Heart left ventricle (tissue), 16 donors: ENCODE measurements at regions not wholly inside any gene's neighbourhood (a gene's known extent, or its start where the extent isn't known, plus 50 kb on each side); places are given as distances from the start of the nearest gene placed in this dataset.

Experiments used
- ATAC-seq, 4 donors: fragments of 200-7000 bp; cut with Tn5 transposase; one replicate each; pipeline ENCODE4 v1.9.1; 2020 to 2022; ENCODE audit warnings: moderate library complexity in 4 of 4, mild to moderate bottlenecking in 3 of 4, moderate number of reproducible peaks in 1 of 4
- DNase-seq, 5 donors: peaks; one replicate each; pipeline ENCODE4 v3.0.0-alpha.2; 2020
- H3K27ac ChIP-seq, 12 donors: fragments of 200-600 bp; sonication (generic) in 4 of 12; one replicate each; pipeline versions ENCODE4 v1.5.0 to v1.8.0; 2016 to 2022; ENCODE audit warnings: mild to moderate bottlenecking in 2 of 12
- H3K27me3 ChIP-seq, 9 donors: fragments of 200-600 bp; sonication (generic) in 2 of 9; one replicate each; pipeline versions ENCODE4 v1.5.1 to v1.8.0; 2016 to 2022; ENCODE audit warnings: mild to moderate bottlenecking in 3 of 9
- H3K36me3 ChIP-seq, 9 donors: fragments of 200-600 bp; sonication (generic) in 2 of 9; one replicate each; pipeline versions ENCODE4 v1.5.0 to v1.8.0; 2018 to 2022; ENCODE audit warnings: mild to moderate bottlenecking in 2 of 9
- H3K4me1 ChIP-seq, 12 donors: fragments of 200-600 bp; sonication (generic) in 4 of 12; one replicate each; pipeline versions ENCODE4 v1.5.0 to v1.8.0; 2016 to 2022; ENCODE audit warnings: mild to moderate bottlenecking in 3 of 12
- H3K4me3 ChIP-seq, 12 donors: fragments of 200-600 bp; sonication (generic) in 4 of 12; one replicate each; pipeline versions ENCODE4 v1.5.0 to v1.8.0; 2017 to 2022; ENCODE audit warnings: mild to moderate bottlenecking in 9 of 12, moderate library complexity in 4 of 12
- H3K9me3 ChIP-seq, 12 donors: fragments of 200-600 bp; sonication (generic) in 4 of 12; one replicate each; pipeline versions ENCODE4 v1.5.0 to v1.8.0; 2016 to 2022; ENCODE audit warnings: mild to moderate bottlenecking in 1 of 12
- POLR2A ChIP-seq, 2 donors: fragments of 450-650 bp; IDR thresholded peaks; one replicate each; pipeline ENCODE4 v1.6.1; 2017; ENCODE audit warnings: antibody characterized with exemption in 2 of 2, mild to moderate bottlenecking in 2 of 2, moderate library complexity in 2 of 2
- WGBS, 4 donors: extraction: QIAGEN DNeasy Blood & Tissue Kit in 2 of 4; methylation state at CpG; one replicate each; pipeline versions ENCODE4 v1.1.5 to v1.1.7; 2013 to 2018; 5-methylcytosine and 5-hydroxymethylcytosine counted together
- intact Hi-C, 10 donors: fragments of 100-400 bp; cut with DNase I; formaldehyde crosslinking; loops; one replicate each; pipeline versions ENCODE4 v1.11.1 to v1.14.2; 2022
- TF ChIP-seq, protein P1 (sequence below), 12 donors: fragments of 200-600 bp; sonication (generic) in 4 of 12; IDR thresholded peaks; one replicate each; pipeline versions ENCODE4 v1.5.0 to v1.8.0; 2018 to 2022; ENCODE audit warnings: antibody characterized with exemption in 12 of 12, mild to moderate bottlenecking in 5 of 12
- donor health status: ischemic (EF 13 %, LVEDD 7.1; RV severe dilation, severe dysfunction).
- donor health status: healthy with polysubstance abuse.
- donor health status: DM: no; HTN: yes; CAD: no.
- donor health status: DM: no; HTN: no; CAD: no.
- donor health status: ischemic (EF 25% LVEDD 6.9; RV normal size, moderate dysfunction).
- donor health status: ischemic (EF 25% LVEDD 5.7; RV mildly dilated, moderate dysfunction).
- donor health status: healthy.
- donor health status: DM: yes; HTN: yes; CAD: no.
- donor health status: ischemic (EF 35%, LVEDD 5.7; RV mildly dilated, moderate dysfunction).
- donor health status: nonischemic (EF 11% LVEDD 7.7; RV severe dilation, severe dysfunction).
- donor health status: DM: yes; HTN: yes; CAD: no.
- donor health status: PGD.
- donor health status: ischemic (EF 29% LVEDD 5.4; RV normal size, mild dysfunction).
- donor health status: nonischemic (EF 23%, LVEDD 6.1; RV moderate dilation, normal function).

DNA sequence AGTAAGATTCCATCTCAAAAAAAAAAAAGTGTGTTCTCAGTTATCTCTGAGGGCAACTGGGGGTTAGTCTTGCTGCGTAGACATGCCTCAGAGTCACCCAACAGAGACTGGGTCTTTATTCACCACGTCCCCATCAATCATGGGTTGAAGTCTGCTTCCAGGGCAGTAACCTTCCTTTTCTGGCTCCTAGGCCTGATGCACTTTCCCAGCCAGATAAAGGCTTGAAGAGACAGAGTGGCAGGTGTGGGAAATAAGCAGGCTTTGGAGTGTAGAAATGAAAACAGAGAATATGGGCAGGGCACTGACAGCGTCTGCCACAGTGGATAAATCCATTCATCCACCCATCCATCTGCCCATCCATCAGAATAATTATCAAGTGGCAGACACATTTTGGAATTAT, 134.1 kb upstream of the LGALSL start:
- no peak for ATAC-seq
- 81 to 95% (median 87%) methylated on average over 3 of the region's 3 CpGs for WGBS, 4 donors
- no peak for DNase-seq
- Histone ChIP-seq H3K4me3 (no peak overlapping the region), H3K9me3 (peaks cover 0 to 6% (median 0%) of the 10 kb centered on the region in 12 donors), H3K4me1 (no peaks in the 10 kb centered on the region), H3K27ac (no peak overlapping the region), H3K36me3 (no peaks in the 10 kb centered on the region), H3K27me3 (no peaks in the 10 kb centered on the region)
- intact Hi-C loops, result loop anchor here in 1 of 10 donors (10.0 kb wide), 1 partner anchor 175 kb away; the partner anchor contains the start of gene PELI1
- no peak for TF ChIP-seq POLR2A (IDR thresholded peaks at IDR 0.05)
- TF ChIP-seq, protein P1, sequence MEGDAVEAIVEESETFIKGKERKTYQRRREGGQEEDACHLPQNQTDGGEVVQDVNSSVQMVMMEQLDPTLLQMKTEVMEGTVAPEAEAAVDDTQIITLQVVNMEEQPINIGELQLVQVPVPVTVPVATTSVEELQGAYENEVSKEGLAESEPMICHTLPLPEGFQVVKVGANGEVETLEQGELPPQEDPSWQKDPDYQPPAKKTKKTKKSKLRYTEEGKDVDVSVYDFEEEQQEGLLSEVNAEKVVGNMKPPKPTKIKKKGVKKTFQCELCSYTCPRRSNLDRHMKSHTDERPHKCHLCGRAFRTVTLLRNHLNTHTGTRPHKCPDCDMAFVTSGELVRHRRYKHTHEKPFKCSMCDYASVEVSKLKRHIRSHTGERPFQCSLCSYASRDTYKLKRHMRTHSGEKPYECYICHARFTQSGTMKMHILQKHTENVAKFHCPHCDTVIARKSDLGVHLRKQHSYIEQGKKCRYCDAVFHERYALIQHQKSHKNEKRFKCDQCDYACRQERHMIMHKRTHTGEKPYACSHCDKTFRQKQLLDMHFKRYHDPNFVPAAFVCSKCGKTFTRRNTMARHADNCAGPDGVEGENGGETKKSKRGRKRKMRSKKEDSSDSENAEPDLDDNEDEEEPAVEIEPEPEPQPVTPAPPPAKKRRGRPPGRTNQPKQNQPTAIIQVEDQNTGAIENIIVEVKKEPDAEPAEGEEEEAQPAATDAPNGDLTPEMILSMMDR (IDR thresholded peaks at IDR 0.05), result no peak

DNA sequence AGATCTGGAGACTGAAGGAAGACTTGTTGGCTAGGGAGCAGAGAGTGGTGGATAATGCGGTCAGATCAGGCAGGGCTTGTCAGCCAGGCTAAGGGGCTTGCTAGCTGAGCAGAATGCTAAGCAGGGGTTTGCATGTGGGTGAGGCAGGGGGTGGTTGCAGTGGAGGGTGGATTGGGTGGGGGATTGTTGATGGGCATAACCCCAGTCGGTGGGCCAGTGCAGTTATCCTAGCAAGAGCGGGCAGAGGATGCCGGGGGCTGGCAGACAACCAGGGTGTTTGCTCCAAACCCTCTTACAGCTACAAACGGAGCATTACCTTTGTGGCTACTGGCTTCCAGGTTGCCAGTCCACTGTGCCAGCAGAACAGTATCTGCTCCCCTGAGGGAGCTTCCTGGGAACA, 131.5 kb upstream of the LGALSL start:
- no peak overlapping the region for H3K4me3 ChIP-seq
- H3K4me1 ChIP-seq, result peaks cover 0 to 10% (median 0%) of the 10 kb centered on the region in 12 donors
- no peaks in the 10 kb centered on the region for H3K27me3 ChIP-seq
- intact Hi-C loops, result no loop called here
- ATAC-seq (no peak), DNase-seq (no peak)
- peaks cover 0 to 6% (median 0%) of the 10 kb centered on the region in 12 donors for H3K9me3 ChIP-seq
- WGBS, 4 donors, result 80 to 94% (median 82%) methylated on average over 5 of the region's 5 CpGs
- no peak for TF ChIP-seq POLR2A (IDR thresholded peaks at IDR 0.05)
- TF ChIP-seq, protein P1 (IDR thresholded peaks at IDR 0.05), result no peak
- no peaks in the 10 kb centered on the region for H3K36me3 ChIP-seq
- no peak overlapping the region for H3K27ac ChIP-seq

DNA sequence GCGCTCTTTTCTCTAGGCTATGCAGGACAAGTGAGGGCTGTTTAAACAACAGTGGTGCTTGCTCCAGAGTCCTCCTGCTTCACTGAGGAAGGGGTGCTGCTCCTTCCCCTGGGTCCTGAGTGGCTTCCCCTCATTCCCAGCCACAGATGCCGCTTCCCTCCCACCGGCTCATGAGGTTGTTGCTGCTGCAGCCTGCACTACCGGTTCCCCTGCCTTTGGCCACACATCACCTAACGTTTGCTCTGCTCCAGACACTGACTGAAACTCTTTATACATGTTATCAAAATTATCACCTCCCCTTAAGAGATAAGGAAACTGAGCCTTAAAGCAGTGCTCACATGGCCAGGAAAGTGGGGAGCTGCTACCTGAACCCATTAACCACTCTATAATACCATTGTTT, 130.8 kb upstream of the LGALSL start:
- H3K27ac ChIP-seq, result no peak overlapping the region
- WGBS, 4 donors, result 57 to 88% (median 71%) methylated on average over 5 of the region's 5 CpGs
- no peak for TF ChIP-seq POLR2A (IDR thresholded peaks at IDR 0.05)
- TF ChIP-seq, protein P1 (IDR thresholded peaks at IDR 0.05), result no peak
- no peak for ATAC-seq
- intact Hi-C loops, result no loop called here
- no peaks in the 10 kb centered on the region for H3K36me3 ChIP-seq
- peaks cover 0 to 17% (median 5%) of the 10 kb centered on the region in 12 donors for H3K4me1 ChIP-seq
- H3K9me3 ChIP-seq, result peaks cover 0 to 6% (median 0%) of the 10 kb centered on the region in 12 donors
- no peak for DNase-seq
- H3K4me3 ChIP-seq, result no peak overlapping the region
- no peaks in the 10 kb centered on the region for H3K27me3 ChIP-seq

DNA sequence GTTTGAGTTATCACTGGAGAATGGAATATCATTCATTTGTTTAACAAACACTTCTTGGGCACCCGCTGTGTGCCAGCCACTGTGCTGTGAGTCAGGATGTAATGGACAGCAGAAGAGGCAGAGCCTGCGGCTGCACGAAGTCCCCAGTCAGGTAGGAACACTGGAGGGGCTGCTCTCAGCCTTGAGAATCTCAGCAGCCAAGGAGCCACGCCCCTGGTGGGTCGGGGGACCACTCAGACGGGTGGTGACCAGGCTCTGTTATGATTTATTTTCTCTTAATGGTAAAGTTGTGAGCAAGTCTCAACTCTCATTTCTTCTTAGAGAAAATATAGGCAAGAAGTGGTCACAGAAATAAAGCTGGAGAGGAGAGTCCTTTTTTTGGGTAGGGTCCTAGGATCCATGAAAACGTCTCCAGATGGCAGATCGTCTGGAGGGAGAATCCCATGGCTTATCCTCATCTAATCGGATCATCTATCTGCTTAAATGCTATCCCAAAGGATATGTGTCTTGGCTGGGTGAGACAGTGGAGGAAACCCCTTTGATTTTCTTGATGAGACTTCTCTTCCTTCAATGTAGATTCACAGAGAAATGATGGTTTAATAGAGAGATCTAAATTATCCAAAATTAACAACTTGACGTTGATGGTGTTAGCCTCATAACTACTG, 129.1 kb upstream of the LGALSL start:
- 86 to 92% (median 92%) methylated on average over 10 of the region's 10 CpGs for WGBS, 4 donors
- intact Hi-C loops, result loop anchor here in 5 of 10 donors (5.0 kb wide), 4 partner anchors 53 to 278 kb away; partner anchors contain the start of gene PELI1 (in 2 of the 5)
- Histone ChIP-seq H3K9me3 (peaks cover 0 to 6% (median 0%) of the 10 kb centered on the region in 12 donors), H3K36me3 (no peaks in the 10 kb centered on the region), H3K27ac (no peak overlapping the region), H3K4me3 (no peak overlapping the region), H3K27me3 (no peaks in the 10 kb centered on the region), H3K4me1 (peaks cover 0 to 34% (median 20%) of the 10 kb centered on the region in 12 donors)
- DNase-seq (no peak), ATAC-seq (no peak)
- TF ChIP-seq, protein P1 (IDR thresholded peaks at IDR 0.05), result no peak
- TF ChIP-seq POLR2A (IDR thresholded peaks at IDR 0.05), result no peak
